Hepatocyte (in vitro differentiated cells): ENCODE measurements at regions not wholly inside any gene's neighbourhood (a gene's known extent, or its start where the extent isn't known, plus 50 kb on each side); places are given as distances from the start of the nearest gene placed in this dataset.

Experiments
- DNase-seq: peaks from one replicate; pipeline ENCODE4 v3.0.0-alpha.2; 2016; ENCODE audit warnings: low spot score
- H2AFZ ChIP-seq: fragments of 200-600 bp; sonication (generic); 2 replicates; pipeline ENCODE4 v1.6.0; 2016; ENCODE audit warnings: antibody characterized with exemption, mild to moderate bottlenecking
- H3K27ac ChIP-seq: fragments of 200-600 bp; sonication (generic); 2 replicates; pipeline ENCODE4 v1.5.1; 2016; ENCODE audit warnings: mild to moderate bottlenecking
- H3K27me3 ChIP-seq: fragments of 200-600 bp; sonication (generic); 2 replicates; pipeline ENCODE4 v1.6.1; 2016
- H3K36me3 ChIP-seq: fragments of 200-600 bp; sonication (generic); replicated peaks from 2 replicates; pipeline ENCODE4 v1.5.1; 2016; ENCODE audit warnings: low read depth; ENCODE audit not compliant: insufficient read depth
- H3K4me1 ChIP-seq: fragments of 200-600 bp; sonication (generic); 2 replicates; pipeline ENCODE4 v1.5.1; 2016; ENCODE audit warnings: mild to moderate bottlenecking, moderate library complexity; ENCODE audit not compliant: insufficient read depth
- H3K4me2 ChIP-seq: fragments of 200-600 bp; sonication (generic); 2 replicates; pipeline ENCODE4 v1.6.0; 2016
- H3K4me3 ChIP-seq: fragments of 200-600 bp; sonication (generic); 2 replicates; pipeline ENCODE4 v1.5.1; 2016; ENCODE audit warnings: mild to moderate bottlenecking
- H3K79me2 ChIP-seq: fragments of 200-600 bp; sonication (generic); 2 replicates; pipeline ENCODE4 v1.6.0; 2017; ENCODE audit warnings: mild to moderate bottlenecking
- H3K9me2 ChIP-seq: fragments of 200-600 bp; sonication (generic); replicated peaks from 2 replicates; pipeline ENCODE4 v1.6.0; 2017; ENCODE audit warnings: mild to moderate bottlenecking; ENCODE audit not compliant: insufficient read depth
- H3K9me3 ChIP-seq: fragments of 200-600 bp; sonication (generic); 2 replicates; pipeline ENCODE4 v1.5.1; 2016; ENCODE audit warnings: low read depth, mild to moderate bottlenecking
- H4K20me1 ChIP-seq: fragments of 200-600 bp; sonication (generic); 2 replicates; pipeline ENCODE4 v1.6.0; 2016; ENCODE audit warnings: mild to moderate bottlenecking; ENCODE audit not compliant: insufficient read depth, poor library complexity, severe bottlenecking
- CTCF ChIP-seq: fragments of 200-600 bp; sonication (generic); IDR thresholded peaks from 2 replicates; pipeline ENCODE4 v1.5.1; 2016; ENCODE audit warnings: antibody characterized with exemption, mild to moderate bottlenecking; ENCODE audit not compliant: poor library complexity
- EZH2 ChIP-seq: fragments of 200-600 bp; sonication (generic); IDR thresholded peaks from 2 replicates; pipeline ENCODE4 v1.6.1; 2016; ENCODE audit warnings: antibody characterized with exemption, mild to moderate bottlenecking, borderline replicate concordance
- EZH2phosphoT487 ChIP-seq: fragments of 200-600 bp; sonication (generic); IDR thresholded peaks from one replicate; pipeline ENCODE4 v1.6.1; 2018; ENCODE audit warnings: antibody characterized with exemption, mild to moderate bottlenecking, low read depth, moderate library complexity; ENCODE audit not compliant: unreplicated experiment, severe bottlenecking
- WGBS: methylation state at CpG from one replicate; pipeline ENCODE4 v1.1.6; 2016; ENCODE audit warnings: low lambda C conversion rate; ENCODE audit errors: missing lambda C conversion rate; 5-methylcytosine and 5-hydroxymethylcytosine counted together

GRCh38 chr10:43960981-43961380, 312.3 kb upstream of the ZNF32 start:
- no peak for DNase-seq
- H3K9me3 ChIP-seq = no peaks in the 10 kb centered on the region
- TF ChIP-seq CTCF (no peak), EZH2phosphoT487 (no peak), EZH2 (no peak)
- H3K27me3 ChIP-seq = no peaks in the 10 kb centered on the region
- no peak overlapping the region for H2AFZ ChIP-seq
- WGBS = 70% methylated on average over 4 of the region's 4 CpGs
- no peak overlapping the region for H3K4me2 ChIP-seq
- no peak overlapping the region for H3K27ac ChIP-seq
- H3K36me3 ChIP-seq = no peaks in the 10 kb centered on the region
- H3K4me1 ChIP-seq = no peaks in the 10 kb centered on the region
- H3K4me3 ChIP-seq = no peak overlapping the region
- no peaks in the 10 kb centered on the region for H3K79me2 ChIP-seq
- no peaks in the 10 kb centered on the region for H3K9me2 ChIP-seq
- no peaks in the 10 kb centered on the region for H4K20me1 ChIP-seq

GRCh38 chr10:43960477-43960876, 311.8 kb upstream of the ZNF32 start:
- H3K36me3 ChIP-seq = no peaks in the 10 kb centered on the region
- H3K4me3 ChIP-seq = no peak overlapping the region
- no peaks in the 10 kb centered on the region for H3K9me3 ChIP-seq
- H3K27me3 ChIP-seq = no peaks in the 10 kb centered on the region
- no peaks in the 10 kb centered on the region for H4K20me1 ChIP-seq
- H3K27ac ChIP-seq = no peak overlapping the region
- WGBS = 100% methylated on average over 4 of the region's 4 CpGs
- no peaks in the 10 kb centered on the region for H3K9me2 ChIP-seq
- no peaks in the 10 kb centered on the region for H3K4me1 ChIP-seq
- H3K4me2 ChIP-seq = no peak overlapping the region
- no peaks in the 10 kb centered on the region for H3K79me2 ChIP-seq
- TF ChIP-seq EZH2 (no peak), CTCF (no peak), EZH2phosphoT487 (no peak)
- no peak overlapping the region for H2AFZ ChIP-seq
- DNase-seq = no peak

- no peaks in the 10 kb centered on the region for H3K27me3 ChIP-seq
- no peak overlapping the region for H2AFZ ChIP-seq
- no peak overlapping the region for H3K4me2 ChIP-seq
- H3K9me2 ChIP-seq = no peaks in the 10 kb centered on the region
- H3K79me2 ChIP-seq = no peaks in the 10 kb centered on the region
- H3K27ac ChIP-seq = no peak overlapping the region
- no peak for DNase-seq
- no peaks in the 10 kb centered on the region for H3K9me3 ChIP-seq
- H3K4me1 ChIP-seq = no peaks in the 10 kb centered on the region
- TF ChIP-seq EZH2 (no peak), CTCF (no peak), EZH2phosphoT487 (no peak)
- 60% methylated on average over 2 of the region's 2 CpGs for WGBS
- H4K20me1 ChIP-seq = no peaks in the 10 kb centered on the region
- H3K4me3 ChIP-seq = no peak overlapping the region
- no peaks in the 10 kb centered on the region for H3K36me3 ChIP-seq
Observed at GRCh38 chr10:43960135-43960415, 311.4 kb upstream of the ZNF32 start.
